ENCODE measurements at regions not wholly inside any gene's neighbourhood (a gene's known extent, or its start where the extent isn't known, plus 50 kb on each side); places are given as distances from the start of the nearest gene placed in this dataset.

GRCh38 chr2:172294983-172295382 is 132.4 kb upstream of the ITGA6 start:
- Histone ChIP-seq H2BK120ac (replicated peaks; ENCODE audit: low read depth, low read length) (no peak overlapping the region), H3K4me2 (ENCODE audit: insufficient read depth in 1 of 2, low read depth in 2 of 2, low read length in 2 of 2) (no peak overlapping the region), H2AK5ac (ENCODE audit: low read depth, low read length) (no peak overlapping the region), H3K27ac (ENCODE audit: low read depth, low read length) (no peak overlapping the region), H3K9ac (replicated peaks in 1 of 4; ENCODE audit: extremely low read depth in 1 of 4, low read depth in 3 of 4, low read length in 3 of 4) (no peak overlapping the region), H2AFZ (ENCODE audit: low read length) (no peak overlapping the region), H2BK20ac (ENCODE audit: low read length) (no peak overlapping the region), H3K9me3 (ENCODE audit: insufficient read depth in 2 of 2, low read depth in 1 of 2, low read length in 1 of 2) (no peaks in the 10 kb centered on the region), H2BK12ac (ENCODE audit: low read depth, low read length) (no peak overlapping the region), H4K5ac (ENCODE audit: insufficient read length, low read depth, low read length) (no peak overlapping the region), H3K14ac (ENCODE audit: insufficient read length) (no peak overlapping the region), H3K4me1 (replicated peaks in 1 of 4; ENCODE audit: control insufficient read depth in 3 of 4, insufficient read depth in 4 of 4, low read length in 3 of 4) (peaks cover 3 to 13% (median 8%) of the 10 kb centered on the region in 4 experiments; a peak in 6 of 7 replicates), H3K79me1 (ENCODE audit: low read depth, low read length) (no peaks in the 10 kb centered on the region), H3K18ac (ENCODE audit: extremely low read depth, low read length) (no peak overlapping the region), H3K36me3 (ENCODE audit: control insufficient read depth in 2 of 4, insufficient read depth in 4 of 4, low read length in 3 of 4) (no peaks in the 10 kb centered on the region), H4K91ac (replicated peaks; ENCODE audit: insufficient read length, low read length) (no peak overlapping the region), H3K79me2 (ENCODE audit: control insufficient read depth in 1 of 2, insufficient read depth in 2 of 2, low read length in 2 of 2) (no peaks in the 10 kb centered on the region), H3K23me2 (ENCODE audit: low read depth, low read length) (no peaks in the 10 kb centered on the region), H3K56ac (replicated peaks; ENCODE audit: insufficient read length, low read depth, low read length) (no peak overlapping the region), H3K27me3 (replicated peaks in 1 of 4; ENCODE audit: control insufficient read depth in 3 of 4, extremely low read depth in 1 of 4, insufficient read depth in 3 of 4, low read length in 3 of 4) (peaks cover 1 to 12% (median 7%) of the 10 kb centered on the region in 4 experiments; a peak in 5 of 7 replicates), H3K4me3 (ENCODE audit: extremely low read depth in 1 of 4, insufficient read depth in 2 of 4, low read depth in 3 of 4, low read length in 4 of 4) (no peak overlapping the region), H4K20me1 (replicated peaks in 1 of 2; ENCODE audit: control insufficient read depth in 1 of 2, insufficient read depth in 2 of 2, low read length in 2 of 2) (no peaks in the 10 kb centered on the region), H3K23ac (ENCODE audit: insufficient read length) (no peak overlapping the region), H3K4ac (replicated peaks; ENCODE audit: insufficient read length, low read depth, low read length) (no peak overlapping the region), H2BK5ac (ENCODE audit: low read depth, low read length) (no peak overlapping the region), H2BK15ac (ENCODE audit: low read length) (no peak overlapping the region), H4K8ac (ENCODE audit: extremely low read depth, insufficient read depth, low read length) (no peak overlapping the region)
- 95% methylated on average over 1 of the region's 1 CpG; no CpG with 5 or more reads in 1 of the 2 experiments for WGBS, 2 experiments (ENCODE audit: extremely low coverage in 1 of 2, insufficient coverage in 1 of 2, insufficient read length in 1 of 2, insufficient replicate concordance in 2 of 2, low coverage in 1 of 2, low lambda C conversion rate in 2 of 2, missing lambda C conversion rate in 1 of 2)
- TF ChIP-seq EP300 (IDR thresholded peaks at IDR 0.05; ENCODE audit: borderline replicate concordance in 1 of 2, low read depth in 2 of 2, low read length in 2 of 2) (no peak), SP1 (IDR thresholded peaks at IDR 0.05; ENCODE audit: low read depth, low read length) (no peak), GTF2F1 (IDR thresholded peaks at IDR 0.05; ENCODE audit: borderline replicate concordance, low read depth, low read length) (no peak), JUND (IDR thresholded peaks at IDR 0.05; ENCODE audit: low read length) (no peak), E2F6 (IDR thresholded peaks at IDR 0.05) (no peak), POLR2AphosphoS5 (IDR thresholded peaks at IDR 0.05; ENCODE audit: low read depth, low read length) (no peak), MAFK (IDR thresholded peaks at IDR 0.05; ENCODE audit: low read depth, low read length) (no peak), TAF7 (optimal IDR thresholded peaks at IDR 0.05; ENCODE audit: borderline replicate concordance, low read depth, low read length) (no peak), BRCA1 (IDR thresholded peaks at IDR 0.05; ENCODE audit: low read depth, low read length) (no peak), TCF12 (IDR thresholded peaks at IDR 0.05; ENCODE audit: low read depth, low read length) (no peak), POLR2A (IDR thresholded peaks at IDR 0.05; ENCODE audit: control extremely low read depth in 1 of 2, low read depth in 2 of 2, low read length in 2 of 2) (no peak), CTBP2 (IDR thresholded peaks at IDR 0.05; ENCODE audit: borderline replicate concordance, insufficient read depth, insufficient read length, low read length) (no peak), FOSL1 (IDR thresholded peaks at IDR 0.05; ENCODE audit: insufficient read depth, low read depth, low read length) (no peak), CHD1 (IDR thresholded peaks at IDR 0.05; ENCODE audit: low read depth, low read length) (no peak), SP2 (IDR thresholded peaks at IDR 0.05; ENCODE audit: low read length) (no peak)
- DNase-seq (ENCODE audit: low read depth in 1 of 2, low spot score in 2 of 2) (no peak), FAIRE-seq (no peak)
- ChIA-PET CTCF (ENCODE audit: partially characterized antibody) (interaction anchor here (3.0 to 3.7 kb wide), 2 partner anchors 10 to 167 kb away, joined by 10 to 12 read pairs; no protein-coding TSS in a partner anchor), POLR2A (ENCODE audit: partially characterized antibody) (no interaction called here)
